ENCODE measurements at regions not wholly inside any gene's neighbourhood (a gene's known extent, or its start where the extent isn't known, plus 50 kb on each side); places are given as distances from the start of the nearest gene placed in this dataset.
"Not testable (repeated sequence)": the region's sequence is repeated elsewhere in the genome, so short reads cannot be mapped to it uniquely, and the experiment has no call there.

DNA sequence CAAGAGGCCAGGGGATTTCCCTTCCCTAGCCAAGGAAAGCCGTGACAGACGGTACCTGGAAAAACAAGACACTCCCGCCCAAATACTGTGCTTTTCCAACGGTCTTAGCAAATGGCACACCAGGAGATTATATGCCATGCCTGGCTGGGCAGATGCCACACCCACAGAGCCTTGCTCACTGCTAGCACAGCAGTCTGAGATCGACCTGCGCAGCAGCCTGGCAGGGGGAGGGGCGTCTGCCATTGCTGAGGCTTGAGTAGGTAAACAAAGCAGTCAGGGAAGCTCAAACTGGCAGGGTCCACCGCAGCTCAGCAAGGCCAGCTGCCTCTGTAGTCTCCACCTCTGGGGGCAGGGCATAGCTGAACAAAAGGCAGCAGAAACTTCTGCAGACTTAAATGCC, 267.7 kb downstream of the GJA1 start:
- not testable (repeated sequence) for TF ChIP-seq EZH2 (IDR thresholded peaks at IDR 0.05; ENCODE audit: insufficient read depth, poor library complexity, severe bottlenecking); EZH2phosphoT487 (IDR thresholded peaks at IDR 0.05; ENCODE audit: insufficient read depth, low read depth)
